HG02852 (cell line): ENCODE measurements at regions not wholly inside any gene's neighbourhood (a gene's known extent, or its start where the extent isn't known, plus 50 kb on each side); places are given as distances from the start of the nearest gene placed in this dataset.
"Not testable (repeated sequence)": the region's sequence is repeated elsewhere in the genome, so short reads cannot be mapped to it uniquely, and the experiment has no call there.

ENCODE experiments used
- ATAC-seq: cut with Tn5 transposase; IDR thresholded peaks from one replicate; pipeline ENCODE4 v1.9.1; 2021; ENCODE audit warnings: mild to moderate bottlenecking, moderate library complexity; ENCODE audit not compliant: unreplicated experiment

DNA sequence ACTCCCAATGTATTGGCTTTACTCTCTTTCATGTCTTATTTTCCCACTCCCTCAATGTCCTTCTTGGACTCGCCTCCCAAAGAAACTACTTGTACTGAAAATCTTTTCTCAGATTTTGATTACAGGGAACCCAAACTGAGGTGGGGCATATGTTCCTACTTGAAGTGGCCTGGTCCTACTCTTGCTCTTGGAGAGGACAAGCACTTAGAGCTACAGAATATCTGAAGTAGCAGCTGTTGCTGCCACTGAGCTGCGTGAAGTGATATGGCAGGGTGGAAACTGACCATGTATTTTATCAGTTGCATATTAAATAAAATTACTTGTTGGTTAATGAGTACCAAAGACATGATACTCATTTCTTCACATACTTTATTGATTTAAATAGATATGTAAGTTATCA lies 129.5 kb downstream of the TSEN15 start:
- ATAC-seq = no peak

DNA sequence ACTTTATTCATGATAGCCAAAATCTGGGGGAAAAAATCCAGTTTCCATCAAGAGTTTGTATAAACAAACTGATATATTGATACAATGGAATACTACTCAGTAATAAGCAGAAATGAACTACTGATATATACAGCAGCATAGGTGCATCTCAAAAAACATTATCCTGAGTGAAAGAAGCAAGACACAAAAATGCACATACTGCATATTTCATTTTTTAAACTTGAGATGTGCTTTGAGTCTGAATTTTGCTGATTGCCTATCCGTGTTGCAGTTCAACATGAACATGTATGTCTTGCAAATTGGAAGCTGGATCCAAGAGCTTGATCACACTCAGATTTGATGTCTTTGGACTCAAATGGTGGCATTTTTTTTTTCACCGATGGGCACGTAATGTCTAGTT lies 132.4 kb downstream of the TSEN15 start:
- ATAC-seq = no peak

- ATAC-seq = not testable (repeated sequence)
Measured at GRCh38 chr1:184184614-184185013, 133.1 kb downstream of the TSEN15 start.

DNA sequence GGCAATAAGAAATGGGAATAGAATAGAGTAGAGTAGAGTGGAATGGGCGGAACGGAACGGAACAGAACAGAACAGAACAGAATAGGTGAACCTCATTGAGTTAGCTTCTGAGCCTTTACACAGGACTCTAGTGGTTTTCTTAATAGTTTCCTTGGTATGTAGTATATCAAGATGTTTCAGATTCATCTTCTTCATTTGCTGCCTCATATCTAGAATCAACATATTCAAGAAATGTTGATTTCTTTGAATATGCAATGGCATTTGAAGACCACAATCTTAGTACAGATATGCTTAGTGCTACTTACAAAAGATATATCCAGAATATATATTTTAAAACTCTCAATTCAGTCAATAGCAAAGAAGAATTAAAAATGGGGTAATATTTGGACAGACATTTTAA lies 133.8 kb downstream of the TSEN15 start:
- no peak for ATAC-seq

GRCh38 chr1:184186167-184186566 lies 134.6 kb downstream of the TSEN15 start:
- no peak for ATAC-seq

DNA sequence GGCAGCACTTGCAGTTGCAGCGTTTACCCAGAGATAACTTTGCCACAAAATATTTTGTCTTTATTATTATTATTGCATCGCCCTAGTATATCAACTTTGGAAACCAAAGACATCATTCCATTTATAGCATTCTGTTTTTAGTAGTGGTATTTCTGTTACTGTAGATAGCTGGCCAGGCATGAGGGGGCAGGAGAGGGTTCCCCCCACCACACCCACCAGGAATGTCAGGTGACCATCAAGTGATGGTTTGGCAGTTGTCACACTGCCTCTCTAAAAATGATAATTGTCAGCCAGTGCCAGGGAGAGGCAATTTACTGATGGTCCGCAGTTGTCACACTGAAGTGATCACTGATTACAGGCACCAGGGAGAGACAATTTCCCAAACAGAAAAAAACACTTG lies 135.6 kb downstream of the TSEN15 start:
- ATAC-seq = no peak

DNA sequence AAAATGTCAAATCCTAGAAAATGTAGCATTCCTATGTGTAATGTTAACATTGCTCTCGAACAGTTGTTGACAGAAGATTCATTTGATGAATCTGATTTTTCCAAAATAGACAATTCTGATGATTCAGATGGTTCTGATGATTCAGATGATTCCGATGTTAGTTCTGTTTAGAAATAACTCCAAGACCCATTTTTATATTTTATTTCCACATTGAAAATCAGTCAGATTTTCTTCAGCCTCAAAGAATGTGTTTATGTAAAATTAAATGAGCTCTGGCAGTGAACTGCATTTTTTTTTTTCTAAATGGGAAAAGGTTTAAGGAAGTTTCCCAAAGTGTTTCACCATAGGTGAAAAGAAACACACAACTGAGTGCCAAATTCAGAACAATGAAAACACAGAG lies 136.5 kb downstream of the TSEN15 start:
- no peak for ATAC-seq

DNA sequence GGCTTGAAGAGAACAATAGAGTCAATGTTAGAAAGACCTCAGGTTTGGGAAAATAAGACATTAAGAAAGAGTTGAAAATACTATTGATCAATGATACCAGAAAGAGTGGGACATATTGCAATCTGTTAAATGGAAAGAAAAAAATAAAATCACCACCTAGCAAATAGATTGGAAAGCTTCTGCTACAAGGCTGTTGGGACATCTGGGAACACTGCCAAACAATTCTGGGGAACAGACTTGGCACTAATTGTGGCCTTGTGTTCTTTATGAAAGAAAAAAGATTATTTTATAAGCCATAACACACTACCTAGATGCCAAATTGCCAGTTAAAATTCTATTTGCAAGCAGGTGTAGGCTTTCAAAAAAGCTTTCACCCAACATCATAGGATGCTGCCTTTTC lies 137.8 kb downstream of the TSEN15 start:
- ATAC-seq = no peak

DNA sequence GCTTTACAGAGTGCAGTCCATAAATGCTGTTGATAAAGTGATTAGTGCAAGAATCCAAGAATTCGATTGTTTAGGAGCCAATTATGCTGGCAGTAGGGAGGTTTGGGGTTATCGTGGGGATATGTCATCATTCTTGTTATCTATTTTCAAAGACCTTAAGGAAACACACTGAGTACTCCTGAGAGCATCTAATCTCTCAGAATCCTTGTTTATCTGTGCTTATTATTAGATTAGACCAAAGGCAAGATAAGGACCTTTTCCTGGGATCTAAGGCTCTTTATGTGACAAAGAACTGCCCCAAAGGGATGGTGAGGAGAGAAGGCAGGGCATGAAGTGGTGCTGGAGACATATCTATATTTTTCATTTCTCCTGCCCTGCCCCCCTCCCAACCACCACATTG lies 139.1 kb downstream of the TSEN15 start:
- no peak for ATAC-seq

GRCh38 chr1:184191181-184191621 lies 139.7 kb downstream of the TSEN15 start:
- ATAC-seq = no peak

DNA sequence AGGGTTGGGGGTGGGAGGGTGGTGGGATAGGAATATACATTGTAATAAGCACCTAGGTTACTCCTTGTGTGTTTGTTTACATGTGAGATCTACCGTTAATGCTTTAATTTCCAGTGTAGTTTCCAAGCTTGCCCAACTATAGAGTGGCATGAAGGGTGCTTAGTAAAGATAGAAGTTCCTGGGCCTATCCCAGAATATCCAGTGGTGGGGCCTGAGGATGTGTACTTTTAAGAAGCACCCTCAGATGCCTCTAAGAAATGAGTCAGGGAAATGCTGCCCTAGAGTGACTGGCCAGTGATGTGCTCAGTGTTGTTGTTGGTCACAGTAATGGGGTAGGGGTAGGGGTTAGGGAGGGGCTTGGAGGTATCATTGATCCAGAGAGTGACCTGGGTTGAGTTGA lies 141.3 kb downstream of the TSEN15 start:
- ATAC-seq = no peak

DNA sequence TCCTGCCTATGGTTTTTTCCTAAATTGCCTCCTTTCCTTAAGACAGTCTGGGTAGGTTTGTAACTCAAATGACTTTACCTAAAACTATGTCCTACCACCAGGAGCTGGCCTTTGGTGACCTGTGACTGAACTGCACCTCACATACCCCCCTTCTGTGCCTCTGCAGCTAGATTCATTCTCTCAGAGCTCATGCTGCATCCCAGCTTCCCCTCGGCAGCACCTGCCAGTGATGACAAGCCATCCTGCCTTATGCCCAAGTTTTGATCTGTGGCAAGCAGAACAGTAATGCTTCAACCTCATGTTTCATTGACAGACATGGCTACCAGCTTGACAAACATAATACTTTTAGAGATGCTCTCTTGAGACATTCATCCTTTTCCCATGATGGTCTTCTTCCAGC lies 141.9 kb downstream of the TSEN15 start:
- no peak for ATAC-seq

GRCh38 chr1:184194236-184194635 lies 142.7 kb downstream of the TSEN15 start:
- ATAC-seq = no peak

DNA sequence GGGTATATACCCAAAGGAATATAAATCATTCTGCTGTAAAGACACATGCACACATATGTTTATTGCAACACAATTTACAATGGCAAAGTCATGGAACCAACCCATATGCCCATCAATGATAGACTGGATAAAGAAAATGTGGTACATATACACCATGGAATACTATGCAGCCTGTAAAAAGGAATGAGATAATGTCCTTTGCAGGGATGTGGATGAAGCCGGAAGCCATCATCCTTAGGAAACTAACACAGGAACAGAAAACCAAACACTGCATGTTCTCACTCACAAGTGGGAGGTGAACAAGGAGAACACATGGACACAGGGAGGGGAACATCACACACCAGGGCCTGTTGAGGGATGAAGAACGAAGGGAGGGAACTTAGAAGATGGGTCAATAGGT lies 144.2 kb downstream of the TSEN15 start:
- ATAC-seq = not testable (repeated sequence)

- no peak for ATAC-seq
Measured at GRCh38 chr1:184197831-184198230, 146.3 kb downstream of the TSEN15 start.

DNA sequence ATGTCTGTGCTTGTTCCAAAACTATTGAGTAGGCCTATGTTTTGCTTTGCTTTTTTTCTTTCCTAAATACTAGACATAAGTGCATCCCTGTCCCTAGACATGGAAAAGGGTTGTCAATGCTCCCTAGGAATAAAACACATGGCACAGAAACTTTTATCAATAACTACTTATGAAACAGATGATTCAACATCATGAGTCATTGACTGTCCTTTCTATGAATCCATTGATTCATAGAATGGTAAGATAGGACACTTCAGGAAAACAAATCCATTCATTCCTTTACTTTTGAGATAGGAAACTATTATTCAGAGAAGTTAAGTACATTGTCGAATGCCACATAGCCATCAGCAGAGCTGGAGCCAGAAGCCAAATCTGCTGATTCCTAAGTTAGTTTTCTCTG lies 147.5 kb downstream of the TSEN15 start:
- ATAC-seq = no peak

- ATAC-seq = no peak
Measured at GRCh38 chr1:184199438-184200085, 148.0 kb downstream of the TSEN15 start.

DNA sequence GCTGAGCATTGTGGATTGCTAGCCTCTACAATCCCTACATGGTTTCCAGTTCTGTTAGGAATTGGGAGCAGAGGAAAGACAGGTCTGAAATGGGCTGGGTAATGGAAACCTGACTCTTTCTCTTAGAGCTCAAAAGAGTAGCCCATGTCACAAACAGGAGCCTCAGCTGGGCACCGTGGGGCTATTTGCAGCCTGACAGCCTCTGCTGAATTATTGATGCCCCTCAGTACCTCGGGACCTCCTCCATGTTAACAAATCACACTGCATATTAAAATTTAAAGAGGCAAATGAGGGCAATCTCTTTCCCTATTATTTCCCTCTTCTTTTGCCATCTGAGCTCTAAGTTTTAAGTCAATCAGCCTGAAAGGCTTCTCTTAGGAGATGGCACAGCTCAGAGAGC lies 157.1 kb downstream of the TSEN15 start:
- no peak for ATAC-seq

DNA sequence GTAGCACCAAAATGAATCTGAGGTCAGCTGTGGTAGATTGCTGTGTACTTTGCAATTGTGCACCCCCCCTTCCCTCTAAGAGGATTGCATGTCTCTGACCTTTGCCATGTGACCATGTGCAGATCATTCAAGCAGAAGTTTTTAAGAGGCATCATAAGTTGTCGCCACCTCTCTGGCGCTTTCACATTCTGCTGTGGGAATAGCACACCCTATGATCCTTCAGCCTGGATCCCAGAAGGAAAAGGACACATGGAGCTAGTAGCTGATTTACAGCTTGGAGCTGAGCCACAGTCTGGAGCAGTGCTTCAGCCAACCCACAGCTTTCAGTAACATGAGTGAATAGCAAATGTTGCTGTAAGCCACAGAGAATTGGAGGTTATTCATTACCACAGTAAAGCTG lies 158.5 kb downstream of the TSEN15 start:
- ATAC-seq = no peak

- no peak for ATAC-seq
Measured at GRCh38 chr1:184210862-184211261, 159.3 kb downstream of the TSEN15 start.

DNA sequence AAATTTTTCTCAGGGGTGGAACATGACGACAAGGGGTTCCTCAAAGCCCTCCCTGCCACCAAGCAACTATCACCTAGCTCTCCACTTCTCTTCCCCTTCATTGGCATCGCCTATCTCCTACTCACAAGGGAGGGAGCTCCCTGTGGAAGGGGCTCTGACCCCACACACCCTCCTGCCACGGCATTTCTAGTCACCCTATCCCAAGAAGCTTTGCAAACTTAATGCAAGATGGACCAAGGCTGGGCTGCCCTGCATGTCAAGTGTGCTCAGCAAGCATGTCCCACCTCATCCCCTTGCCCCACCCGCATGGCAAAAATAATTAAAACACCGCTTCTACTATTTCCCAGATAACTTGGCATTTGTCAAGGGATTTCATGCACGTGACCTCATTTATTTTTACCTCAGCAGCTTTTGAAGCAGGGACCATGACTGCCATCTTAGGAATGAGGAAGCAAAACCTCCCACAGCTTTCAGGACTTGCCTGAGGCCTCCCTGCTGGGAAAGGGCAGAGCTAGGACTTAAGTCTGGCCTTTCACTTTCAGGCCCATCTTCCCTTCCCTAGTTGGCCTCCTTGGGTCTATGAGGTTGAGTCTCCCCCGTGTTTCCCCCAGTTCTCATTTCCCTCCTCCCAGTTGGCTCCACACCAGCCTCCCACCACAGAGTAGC lies 161.3 kb downstream of the TSEN15 start:
- peak; percentile 39 for ATAC-seq

DNA sequence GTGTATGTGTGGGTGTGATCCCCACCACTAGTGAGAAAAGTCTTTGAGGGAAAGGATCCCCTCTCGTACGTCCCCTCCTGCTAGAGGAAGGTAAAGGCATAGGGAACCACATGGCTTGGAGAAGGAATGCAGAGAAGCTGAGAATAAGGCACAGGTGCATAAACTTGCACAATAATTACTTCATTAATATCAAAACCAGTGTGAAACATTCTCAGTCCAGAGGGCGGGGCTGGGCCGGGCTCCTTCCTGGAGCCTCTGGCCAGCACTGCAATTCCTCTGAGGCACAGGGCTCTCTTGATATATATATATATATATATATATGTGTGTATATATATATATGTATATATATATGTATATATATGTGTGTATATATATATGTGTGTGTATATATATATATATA lies 162.6 kb downstream of the TSEN15 start:
- no peak for ATAC-seq
